Endothelial cell of umbilical vein (primary cell): ENCODE measurements at regions not wholly inside any gene's neighbourhood (a gene's known extent, or its start where the extent isn't known, plus 50 kb on each side); places are given as distances from the start of the nearest gene placed in this dataset.

Experiments
- CTCF ChIP-seq, 2 donors: IDR thresholded peaks; 1 replicate in 1 of 2; 2 replicates in 1 of 2; pipeline ENCODE4 v1.5.1; 2011; ENCODE audit warnings: low read length in 2 of 2, mild to moderate bottlenecking in 2 of 2, moderate library complexity in 2 of 2, control low read depth in 1 of 2, inconsistent platforms in 1 of 2, low read depth in 1 of 2; ENCODE audit not compliant: insufficient read depth in 1 of 2; ENCODE audit errors: extremely low read depth in 1 of 2
- EZH2 ChIP-seq: IDR thresholded peaks from 2 replicates; pipeline ENCODE4 v1.6.1; 2012; ENCODE audit warnings: borderline replicate concordance, low read depth, mild to moderate bottlenecking, moderate library complexity, low read length, inconsistent platforms; ENCODE audit not compliant: severe bottlenecking
- FOS ChIP-seq: IDR thresholded peaks from 2 replicates; pipeline ENCODE4 v1.6.1; 2011; ENCODE audit warnings: mild to moderate bottlenecking, low read length, moderate library complexity, borderline replicate concordance; ENCODE audit not compliant: insufficient read depth
- GATA2 ChIP-seq: IDR thresholded peaks from 2 replicates; pipeline ENCODE4 v1.7.0; 2011; ENCODE audit warnings: low read depth, mild to moderate bottlenecking, moderate library complexity, mixed read lengths, low read length; ENCODE audit not compliant: insufficient read length, insufficient read depth
- JUN ChIP-seq: IDR thresholded peaks from 2 replicates; pipeline ENCODE4 v1.6.1; 2011; ENCODE audit warnings: borderline replicate concordance, low read depth; ENCODE audit not compliant: insufficient read length, insufficient read depth
- MAX ChIP-seq: IDR thresholded peaks from 2 replicates; pipeline ENCODE4 v1.6.1; 2011; ENCODE audit not compliant: insufficient read depth, insufficient read length
- MYC ChIP-seq: IDR thresholded peaks from one replicate; pipeline ENCODE4 v1.6.1; 2011; ENCODE audit warnings: mild to moderate bottlenecking, low read depth, low read length
- POLR2A ChIP-seq: IDR thresholded peaks from 2 replicates; pipeline ENCODE4 v1.6.1; 2012; ENCODE audit warnings: low read depth, mild to moderate bottlenecking, control low read depth, low read length
- POLR2AphosphoS5 ChIP-seq: IDR thresholded peaks from 2 replicates; pipeline ENCODE4 v1.6.1; 2012; ENCODE audit warnings: low read depth, mild to moderate bottlenecking, control low read depth, low read length, moderate library complexity; ENCODE audit not compliant: insufficient read depth

- no peak for TF ChIP-seq CTCF (IDR thresholded peaks at IDR 0.05; ENCODE audit: extremely low read depth in 1 of 2, insufficient read depth in 1 of 2, low read depth in 1 of 2, low read length in 2 of 2)
- no peak for TF ChIP-seq POLR2A
- no peak for TF ChIP-seq MAX
- TF ChIP-seq MYC = no peak
- TF ChIP-seq EZH2 = no peak
- no peak for TF ChIP-seq POLR2AphosphoS5
- TF ChIP-seq GATA2 = no peak
- TF ChIP-seq JUN = no peak
- TF ChIP-seq FOS = no peak
Measured at GRCh38 chr16:61590577-61590976, 445.7 kb downstream of the CDH8 start.
